H1 (cell line): ENCODE measurements at regions not wholly inside any gene's neighbourhood (a gene's known extent, or its start where the extent isn't known, plus 50 kb on each side); places are given as distances from the start of the nearest gene placed in this dataset.

Source experiments
- CTBP2 ChIP-seq: IDR thresholded peaks from 2 replicates; pipeline ENCODE4 v1.7.0; 2011; ENCODE audit warnings: borderline replicate concordance, mild to moderate bottlenecking, moderate library complexity, mixed read lengths, low read length; ENCODE audit not compliant: insufficient read depth, insufficient read length
- KDM4A ChIP-seq: IDR thresholded peaks from one replicate; pipeline ENCODE4 v1.7.1; 2012; ENCODE audit warnings: low read depth, mild to moderate bottlenecking, moderate library complexity, low read length, inconsistent platforms; ENCODE audit not compliant: severe bottlenecking
- NANOG ChIP-seq: IDR thresholded peaks from 2 replicates; pipeline ENCODE4 v1.6.1; 2011; ENCODE audit warnings: low read length, low read depth, mild to moderate bottlenecking, inconsistent platforms; ENCODE audit not compliant: insufficient read depth, poor library complexity, severe bottlenecking
- RAD21 ChIP-seq, 2 experiments: IDR thresholded peaks in 1 of 2; conservative IDR thresholded peaks in 1 of 2; 2 replicates each; pipeline ENCODE4 v1.6.1; 2011; ENCODE audit warnings: low read depth in 2 of 2, low read length in 2 of 2, improper control_type of control experiment in 1 of 2, inconsistent platforms in 1 of 2, mild to moderate bottlenecking in 1 of 2, moderate library complexity in 1 of 2
- TF ChIP-seq, protein P1 (sequence below): IDR thresholded peaks from 2 replicates; pipeline ENCODE4 v1.6.1; 2011; ENCODE audit warnings: low read depth, mild to moderate bottlenecking, low read length; ENCODE audit not compliant: insufficient read depth

DNA sequence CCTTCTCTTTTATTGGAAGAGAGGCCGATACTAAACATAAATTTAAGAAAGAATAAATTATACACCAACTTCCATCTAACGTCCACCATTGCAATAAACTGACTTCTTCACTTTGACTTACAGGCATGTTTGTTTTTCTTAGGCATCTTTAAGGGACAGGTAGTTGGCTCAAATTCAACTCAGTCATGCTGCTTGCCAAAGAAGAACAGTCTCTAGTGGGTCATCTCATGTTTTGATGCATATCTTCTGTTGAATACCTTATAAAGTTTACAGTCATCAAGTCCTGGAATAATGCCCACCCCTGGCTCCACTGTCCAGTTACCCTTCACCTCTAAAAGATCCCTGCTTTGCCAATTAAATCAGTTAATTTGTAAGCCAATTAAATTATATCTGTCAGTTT, 328.2 kb upstream of the GRAMD2B start (continued):
- no peak for TF ChIP-seq CTBP2
- TF ChIP-seq KDM4A: no peak
- no peak for TF ChIP-seq NANOG
- TF ChIP-seq RAD21 (IDR thresholded peaks at IDR 0.05 in 1 of 2, conservative IDR thresholded peaks at IDR 0.05 in 1 of 2; ENCODE audit: low read depth in 2 of 2, low read length in 2 of 2): no peak
- TF ChIP-seq, protein P1, sequence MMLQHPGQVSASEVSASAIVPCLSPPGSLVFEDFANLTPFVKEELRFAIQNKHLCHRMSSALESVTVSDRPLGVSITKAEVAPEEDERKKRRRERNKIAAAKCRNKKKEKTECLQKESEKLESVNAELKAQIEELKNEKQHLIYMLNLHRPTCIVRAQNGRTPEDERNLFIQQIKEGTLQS: no peak
